Tibial nerve (tissue), 4 donors: ENCODE measurements at regions not wholly inside any gene's neighbourhood (a gene's known extent, or its start where the extent isn't known, plus 50 kb on each side); places are given as distances from the start of the nearest gene placed in this dataset.

Experiments used
- DNase-seq, 2 donors: peaks; one replicate each; pipeline ENCODE4 v3.0.0-alpha.2; 2019; ENCODE audit warnings: low spot score in 2 of 2
- H3K27ac ChIP-seq, 4 donors: fragments of 200-600 bp; sonication (generic) in 3 of 4; one replicate each; pipeline ENCODE4 v1.5.1; 2017 to 2019; ENCODE audit warnings: mild to moderate bottlenecking in 1 of 4
- H3K27me3 ChIP-seq, 2 donors: fragments of 200-600 bp; sonication (generic) in 1 of 2; one replicate each; pipeline versions ENCODE4 v1.5.1 to v1.6.0; 2017 to 2019
- H3K36me3 ChIP-seq, 3 donors: fragments of 200-600 bp; sonication (generic); one replicate each; pipeline ENCODE4 v1.5.1; 2018 to 2019
- H3K4me1 ChIP-seq, 4 donors: fragments of 200-600 bp; sonication (generic) in 3 of 4; one replicate each; pipeline ENCODE4 v1.5.1; 2017 to 2019
- H3K4me3 ChIP-seq, 4 donors: fragments of 200-600 bp; sonication (generic) in 3 of 4; one replicate each; pipeline ENCODE4 v1.5.1; 2017 to 2019; ENCODE audit warnings: mild to moderate bottlenecking in 1 of 4, moderate library complexity in 1 of 4
- H3K9me3 ChIP-seq, 4 donors: fragments of 200-600 bp; sonication (generic) in 3 of 4; one replicate each; pipeline ENCODE4 v1.5.1; 2017 to 2019
- EP300 ChIP-seq, 2 donors: sonication (generic); formaldehyde crosslinking; IDR thresholded peaks; one replicate each; pipeline ENCODE4 v1.6.1; 2017; ENCODE audit warnings: antibody characterized with exemption in 2 of 2, mild to moderate bottlenecking in 1 of 2
- POLR2A ChIP-seq, 2 donors: fragments of 450-650 bp; IDR thresholded peaks; one replicate each; pipeline ENCODE4 v1.6.1; 2017; ENCODE audit warnings: antibody characterized with exemption in 2 of 2, mild to moderate bottlenecking in 2 of 2, moderate library complexity in 2 of 2
- WGBS, 2 donors: methylation state at CpG; one replicate each; pipeline ENCODE4 v1.1.5; 2018; 5-methylcytosine and 5-hydroxymethylcytosine counted together
- TF ChIP-seq, protein P1 (sequence below), 5 experiments: fragments of 200-600 bp in 3 of 5; fragments of 450-650 bp in 2 of 5; sonication (generic) in 3 of 5; IDR thresholded peaks; one replicate each; pipeline ENCODE4 v1.5.1; 2016 to 2019; ENCODE audit warnings: antibody characterized with exemption in 5 of 5, mild to moderate bottlenecking in 3 of 5, moderate library complexity in 2 of 5

DNA sequence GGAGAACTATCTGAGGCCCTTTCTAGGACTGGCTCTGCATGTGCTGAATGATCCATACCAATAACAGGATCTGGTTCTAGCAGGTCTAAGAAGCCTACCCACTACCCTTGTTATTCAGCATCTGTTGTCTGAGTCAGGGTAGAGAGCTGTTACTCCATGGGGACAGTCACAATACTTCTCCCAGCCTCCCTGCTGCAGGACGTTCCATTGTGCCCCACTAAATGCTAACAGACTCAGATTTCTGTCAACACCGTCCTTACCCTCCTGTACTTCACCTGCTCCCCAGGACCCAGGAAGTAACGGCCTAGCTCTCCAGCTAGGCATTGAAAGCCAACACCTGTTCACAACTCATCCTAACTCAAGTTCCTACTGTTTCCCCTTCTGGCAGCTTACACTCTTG is 719.7 kb upstream of the ID2 start:
- TF ChIP-seq, protein P1, sequence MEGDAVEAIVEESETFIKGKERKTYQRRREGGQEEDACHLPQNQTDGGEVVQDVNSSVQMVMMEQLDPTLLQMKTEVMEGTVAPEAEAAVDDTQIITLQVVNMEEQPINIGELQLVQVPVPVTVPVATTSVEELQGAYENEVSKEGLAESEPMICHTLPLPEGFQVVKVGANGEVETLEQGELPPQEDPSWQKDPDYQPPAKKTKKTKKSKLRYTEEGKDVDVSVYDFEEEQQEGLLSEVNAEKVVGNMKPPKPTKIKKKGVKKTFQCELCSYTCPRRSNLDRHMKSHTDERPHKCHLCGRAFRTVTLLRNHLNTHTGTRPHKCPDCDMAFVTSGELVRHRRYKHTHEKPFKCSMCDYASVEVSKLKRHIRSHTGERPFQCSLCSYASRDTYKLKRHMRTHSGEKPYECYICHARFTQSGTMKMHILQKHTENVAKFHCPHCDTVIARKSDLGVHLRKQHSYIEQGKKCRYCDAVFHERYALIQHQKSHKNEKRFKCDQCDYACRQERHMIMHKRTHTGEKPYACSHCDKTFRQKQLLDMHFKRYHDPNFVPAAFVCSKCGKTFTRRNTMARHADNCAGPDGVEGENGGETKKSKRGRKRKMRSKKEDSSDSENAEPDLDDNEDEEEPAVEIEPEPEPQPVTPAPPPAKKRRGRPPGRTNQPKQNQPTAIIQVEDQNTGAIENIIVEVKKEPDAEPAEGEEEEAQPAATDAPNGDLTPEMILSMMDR (IDR thresholded peaks at IDR 0.05), result no peak
- no peak for TF ChIP-seq EP300 (IDR thresholded peaks at IDR 0.05)
- TF ChIP-seq POLR2A (IDR thresholded peaks at IDR 0.05), result no peak
- no peak overlapping the region for H3K4me3 ChIP-seq
- H3K36me3 ChIP-seq, result no peaks in the 10 kb centered on the region
- H3K9me3 ChIP-seq, result no peaks in the 10 kb centered on the region
- 79 to 89% methylated on average over 3 of the region's 3 CpGs for WGBS, 2 donors
- no peaks in the 10 kb centered on the region for H3K4me1 ChIP-seq
- H3K27ac ChIP-seq, result no peak overlapping the region
- no peak for DNase-seq
- no peaks in the 10 kb centered on the region for H3K27me3 ChIP-seq

DNA sequence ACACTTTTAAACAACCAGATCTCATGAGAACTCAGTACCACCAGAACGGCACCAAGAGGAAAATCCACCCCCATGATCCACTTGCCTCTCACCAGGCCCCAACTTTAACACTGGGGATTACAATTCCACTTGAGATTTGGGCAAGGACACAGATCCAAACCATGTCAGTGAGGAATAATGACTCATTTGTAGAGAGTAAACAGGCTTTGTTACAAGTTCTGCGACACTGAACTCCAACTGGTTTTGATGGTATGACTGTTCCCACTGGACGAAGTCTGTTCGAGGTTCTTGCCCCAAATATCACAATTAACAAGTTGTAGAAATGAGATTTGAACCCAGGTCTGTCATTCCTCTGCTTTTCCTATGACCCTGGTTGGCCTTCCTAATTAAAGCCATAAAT is 718.1 kb upstream of the ID2 start:
- DNase-seq, result no peak
- Histone ChIP-seq H3K27me3 (no peaks in the 10 kb centered on the region), H3K27ac (no peak overlapping the region), H3K4me1 (no peaks in the 10 kb centered on the region), H3K4me3 (no peak overlapping the region), H3K9me3 (no peaks in the 10 kb centered on the region), H3K36me3 (no peaks in the 10 kb centered on the region)
- WGBS, 2 donors, result 90 to 92% methylated on average over 4 of the region's 4 CpGs
- no peak for TF ChIP-seq EP300 (IDR thresholded peaks at IDR 0.05)
- no peak for TF ChIP-seq POLR2A (IDR thresholded peaks at IDR 0.05)
- TF ChIP-seq, protein P1 (IDR thresholded peaks at IDR 0.05), result no peak

DNA sequence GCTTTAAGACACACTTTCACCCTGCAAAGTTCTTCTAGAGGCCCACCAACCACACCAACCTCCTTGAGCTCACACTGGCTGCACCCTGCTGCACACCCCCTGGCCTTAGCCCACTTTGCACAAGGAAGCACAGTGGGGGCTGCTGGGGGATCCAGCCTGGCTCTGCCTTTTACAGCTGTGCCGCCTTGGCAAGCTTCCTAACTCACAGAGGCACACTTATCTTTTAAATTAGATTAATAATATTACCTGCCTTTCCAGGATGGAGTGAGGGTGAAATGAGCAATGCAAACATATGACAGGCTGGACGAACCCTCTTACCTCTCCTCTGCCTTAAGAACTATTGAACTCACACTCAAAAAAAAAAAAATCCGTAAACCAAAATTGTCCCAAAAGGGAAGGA is 715.8 kb upstream of the ID2 start:
- no peak for DNase-seq
- Histone ChIP-seq H3K9me3 (peaks cover 0 to 4% (median 0%) of the 10 kb centered on the region in 4 donors), H3K4me3 (no peak overlapping the region), H3K27me3 (no peaks in the 10 kb centered on the region), H3K4me1 (no peaks in the 10 kb centered on the region), H3K36me3 (no peaks in the 10 kb centered on the region), H3K27ac (no peak overlapping the region)
- WGBS, 2 donors, result 60 to 63% methylated on average over 3 of the region's 3 CpGs
- no peak for TF ChIP-seq EP300 (IDR thresholded peaks at IDR 0.05)
- TF ChIP-seq, protein P1 (IDR thresholded peaks at IDR 0.05), result no peak
- no peak for TF ChIP-seq POLR2A (IDR thresholded peaks at IDR 0.05)

DNA sequence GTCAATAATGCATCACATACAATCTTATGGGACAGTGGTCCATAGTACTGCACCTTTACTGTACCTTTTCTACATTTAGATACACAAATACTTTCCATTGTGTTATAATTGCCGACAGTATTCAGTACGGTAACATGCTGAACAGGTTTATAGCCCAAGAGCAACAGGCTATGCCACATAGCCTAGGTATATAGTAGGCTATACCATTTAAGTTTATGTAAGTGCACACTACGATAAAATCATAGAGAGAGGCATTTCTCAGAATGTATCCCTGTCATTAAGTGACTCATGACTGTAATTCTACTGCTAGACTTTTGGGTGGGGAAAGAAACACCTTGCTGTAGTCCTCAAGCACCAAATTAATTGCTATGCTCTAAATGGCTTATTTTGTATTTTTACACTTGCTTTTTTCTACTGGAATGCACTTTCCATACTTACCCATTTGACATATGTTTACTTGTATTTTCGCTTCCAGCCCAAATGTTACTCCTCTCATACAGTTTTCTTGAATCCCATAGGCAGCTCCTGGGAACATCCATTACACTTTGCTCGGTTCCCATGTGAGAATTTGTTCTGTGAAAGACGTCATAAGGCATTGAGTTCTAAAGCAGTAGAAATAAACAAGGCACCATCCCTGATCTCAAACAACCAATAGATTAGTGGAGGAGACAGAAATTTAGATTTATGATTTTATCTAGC is 714.0 kb upstream of the ID2 start:
- no peak overlapping the region for H3K4me3 ChIP-seq
- no peak overlapping the region for H3K27ac ChIP-seq
- TF ChIP-seq, protein P1 (IDR thresholded peaks at IDR 0.05), result no peak
- no peak for TF ChIP-seq POLR2A (IDR thresholded peaks at IDR 0.05)
- WGBS, 2 donors, result 91 to 94% methylated on average over 6 of the region's 6 CpGs
- no peaks in the 10 kb centered on the region for H3K36me3 ChIP-seq
- peaks cover 0 to 4% (median 0%) of the 10 kb centered on the region in 4 donors for H3K9me3 ChIP-seq
- DNase-seq, result no peak
- no peaks in the 10 kb centered on the region for H3K4me1 ChIP-seq
- no peaks in the 10 kb centered on the region for H3K27me3 ChIP-seq

DNA sequence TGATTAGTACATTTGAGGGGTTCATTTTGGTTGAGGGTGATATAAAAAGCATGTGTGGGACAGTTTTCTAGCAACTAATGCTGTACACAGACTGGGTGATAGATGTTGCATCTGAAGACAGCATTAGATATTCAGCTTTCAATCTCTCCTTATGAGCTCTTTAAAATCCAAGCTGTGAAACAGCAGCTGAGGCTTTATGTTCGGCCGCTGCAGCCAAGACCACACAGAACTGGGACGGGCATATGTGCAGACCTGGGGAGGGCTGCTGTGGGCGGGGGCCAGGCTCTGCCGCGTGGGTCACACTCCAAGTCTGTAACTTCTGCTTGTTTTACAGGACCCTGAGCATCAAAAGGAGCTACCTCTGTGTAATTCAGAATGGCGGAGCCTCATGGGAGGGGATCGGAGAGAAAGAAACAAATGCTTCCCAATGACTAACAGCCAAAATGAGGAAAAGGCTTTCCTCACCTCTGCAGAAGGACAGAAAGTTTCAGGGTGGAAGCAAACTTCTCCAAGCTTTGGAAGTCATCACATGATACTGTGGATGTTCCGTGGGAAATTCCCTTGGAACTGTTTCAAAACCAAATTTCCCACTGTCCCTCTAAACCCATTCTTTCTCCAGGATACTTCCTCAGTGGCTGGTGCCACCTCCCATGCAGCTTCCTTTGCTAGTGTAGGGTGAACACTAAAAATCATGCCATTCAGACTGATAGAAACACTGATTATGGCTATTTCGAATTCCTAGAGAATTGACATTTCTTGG is 711.9 kb upstream of the ID2 start:
- TF ChIP-seq EP300 (IDR thresholded peaks at IDR 0.05), result no peak
- no peak for TF ChIP-seq POLR2A (IDR thresholded peaks at IDR 0.05)
- TF ChIP-seq, protein P1 (IDR thresholded peaks at IDR 0.05), result no peak
- H3K27ac ChIP-seq, result no peak overlapping the region
- peaks cover 0 to 4% (median 0%) of the 10 kb centered on the region in 4 donors for H3K9me3 ChIP-seq
- DNase-seq, result no peak
- H3K27me3 ChIP-seq, result no peaks in the 10 kb centered on the region
- H3K36me3 ChIP-seq, result no peaks in the 10 kb centered on the region
- H3K4me1 ChIP-seq, result no peaks in the 10 kb centered on the region
- WGBS, 2 donors, result 65 to 72% methylated on average over 10 of the region's 10 CpGs
- H3K4me3 ChIP-seq, result no peak overlapping the region
